HepG2 (cell line): ENCODE measurements at regions not wholly inside any gene's neighbourhood (a gene's known extent, or its start where the extent isn't known, plus 50 kb on each side); places are given as distances from the start of the nearest gene placed in this dataset.
A peak's percentile ranks its signal among the peaks of the same experiment; 100 is the strongest.

ENCODE experiments used
- ATAC-seq: fragments of 200-7000 bp; cut with Tn5 transposase; 3 replicates; pipeline ENCODE4 v1.9.1; 2020; ENCODE audit warnings: mild to moderate bottlenecking, moderate library complexity
- BruUV-seq: library from RNA; stranded (reverse); fragments of 400-500 nt; replicated peaks from 2 replicates; lab custom pipeline; 2021; lab: Mats Ljungman, UMichigan
- CTCF ChIA-PET: fragments of 300-600 bp; formaldehyde crosslinking; extraction: SDS; loops from one replicate; lab custom pipeline; 2021; ENCODE audit warnings: low total read pairs, inconsistent platforms, low intra/inter-chr PET ratio; lab: Yijun Ruan, JAX
- POLR2A ChIA-PET: fragments of 350-600 bp; sonication (Branson Sonifier 250); formaldehyde crosslinking; loops from one replicate; lab custom pipeline; 2020; ENCODE audit warnings: antibody characterized with exemption, inconsistent platforms; lab: Yijun Ruan, JAX
- DNase-seq: peaks from one replicate; pipeline ENCODE4 v3.0.0-alpha.2; 2015; ENCODE audit warnings: low spot score
- FAIRE-seq: peaks from 3 replicates; lab custom pipeline; 2011; peaks lifted over from hg19 to GRCh38; lab: Jason Lieb, UNC
- H2AFZ ChIP-seq: one replicate; pipeline ENCODE4 v1.6.1; 2011; ENCODE audit warnings: low read length, inconsistent platforms
- H3K27ac ChIP-seq: fragments of 300-600 bp; 3 replicates; pipeline ENCODE4 v1.8.0; 2011; ENCODE audit warnings: mixed run types, mild to moderate bottlenecking, mixed read lengths, low read length, inconsistent platforms; ENCODE audit not compliant: insufficient read depth; ENCODE audit errors: extremely low read length
- H3K27me3 ChIP-seq, 2 experiments: fragments of 200-600 bp in 1 of 2; 2 replicates in 1 of 2; 3 replicates in 1 of 2; pipeline versions ENCODE4 v1.6.0 to v1.8.0; 2011; ENCODE audit warnings: low read length in 2 of 2, mild to moderate bottlenecking in 2 of 2, moderate library complexity in 2 of 2, inconsistent platforms in 1 of 2; ENCODE audit not compliant: insufficient read depth in 2 of 2, control insufficient read depth in 1 of 2
- H3K36me3 ChIP-seq, 2 experiments: fragments of 200-600 bp in 1 of 2; replicated peaks in 1 of 2; 2 replicates in 1 of 2; 3 replicates in 1 of 2; pipeline versions ENCODE4 v1.5.1 to v1.8.0; 2011; ENCODE audit warnings: low read length in 2 of 2, inconsistent platforms in 1 of 2; ENCODE audit not compliant: insufficient read depth in 2 of 2, control insufficient read depth in 1 of 2
- H3K4me1 ChIP-seq: 2 replicates; pipeline ENCODE4 v1.5.1; 2012; ENCODE audit warnings: low read length, inconsistent platforms; ENCODE audit not compliant: insufficient read depth
- H3K4me2 ChIP-seq: 2 replicates; pipeline ENCODE4 v1.6.0; 2011; ENCODE audit warnings: low read depth, low read length, inconsistent platforms
- H3K4me3 ChIP-seq, 3 experiments: fragments of 200-600 bp in 1 of 3; sonication (generic), shearing (Covaris generic) in 1 of 3; replicated peaks in 1 of 3; 2 replicates each; pipeline ENCODE4 v1.5.1; 2011 to 2016; ENCODE audit warnings: low read length in 3 of 3, inconsistent platforms in 2 of 3, low read depth in 2 of 3, mild to moderate bottlenecking in 2 of 3, control low read depth in 1 of 3, mixed read lengths in 1 of 3; ENCODE audit not compliant: insufficient read depth in 1 of 3
- H3K79me2 ChIP-seq: one replicate; pipeline ENCODE4 v1.6.1; 2011; ENCODE audit warnings: low read length, inconsistent platforms; ENCODE audit not compliant: insufficient read depth
- H3K9ac ChIP-seq: 2 replicates; pipeline ENCODE4 v1.6.0; 2011; ENCODE audit warnings: mild to moderate bottlenecking, low read depth, low read length, inconsistent platforms; ENCODE audit not compliant: insufficient read depth
- H3K9me3 ChIP-seq: 2 replicates; pipeline ENCODE4 v1.5.1; 2012; ENCODE audit warnings: mild to moderate bottlenecking, low read length
- H4K20me1 ChIP-seq: 2 replicates; pipeline ENCODE4 v1.6.0; 2011; ENCODE audit warnings: inconsistent platforms, mild to moderate bottlenecking, low read length, moderate library complexity; ENCODE audit not compliant: insufficient read depth
- ARID2 ChIP-seq: sonication (generic); formaldehyde crosslinking; IDR thresholded peaks from 2 replicates; pipeline ENCODE4 v1.8.1; 2022; ENCODE audit warnings: mild to moderate bottlenecking, missing genetic modification reagents, borderline replicate concordance
- DNMT1 ChIP-seq: sonication (generic); formaldehyde crosslinking; IDR thresholded peaks from 2 replicates; pipeline ENCODE4 v1.5.1; 2020; ENCODE audit warnings: mild to moderate bottlenecking, missing genetic modification reagents
- HNRNPL ChIP-seq: fragments of 200-400 bp; formaldehyde crosslinking; IDR thresholded peaks from 2 replicates; pipeline ENCODE4 v1.6.1; 2017; ENCODE audit warnings: mild to moderate bottlenecking, low read depth, low read length
- TRIM24 ChIP-seq: sonication (generic); formaldehyde crosslinking; IDR thresholded peaks from 2 replicates; pipeline ENCODE4 v1.8.0; 2022; ENCODE audit warnings: mild to moderate bottlenecking, missing genetic modification reagents
- ZNF274 ChIP-seq: sonication (generic); formaldehyde crosslinking; IDR thresholded peaks from 2 replicates; pipeline ENCODE4 v1.5.1; 2020; ENCODE audit warnings: mild to moderate bottlenecking, missing genetic modification reagents
- ZNF460 ChIP-seq: sonication (generic); formaldehyde crosslinking; IDR thresholded peaks from 2 replicates; pipeline ENCODE4 v1.5.1; 2020; ENCODE audit warnings: missing genetic modification reagents, mild to moderate bottlenecking, borderline replicate concordance
- ZNF547 ChIP-seq: sonication (generic); formaldehyde crosslinking; IDR thresholded peaks from 2 replicates; pipeline ENCODE4 v1.5.1; 2020; ENCODE audit warnings: mild to moderate bottlenecking, missing genetic modification reagents
- ZNF724P ChIP-seq: sonication (generic); formaldehyde crosslinking; IDR thresholded peaks from 2 replicates; pipeline ENCODE4 v1.8.0; 2022; ENCODE audit warnings: missing genetic modification reagents, borderline replicate concordance
- ZNF83 ChIP-seq: sonication (generic); formaldehyde crosslinking; IDR thresholded peaks from 2 replicates; pipeline ENCODE4 v1.4.0; 2020; ENCODE audit warnings: missing genetic modification reagents, mild to moderate bottlenecking, borderline replicate concordance
- WGBS: methylation state at CpG from one replicate; pipeline ENCODE4 v1.1.6; 2017; ENCODE audit warnings: low lambda C conversion rate; 5-methylcytosine and 5-hydroxymethylcytosine counted together
- in situ Hi-C: cut with HindIII; loops from 2 replicates; pipeline ENCODE4 v1.10.0; 2017; ENCODE audit warnings: low pct_unique_long_range_greater_than_20kb; ENCODE audit not compliant: extremely low pct_ligation_motif_present
- intact Hi-C: fragments of 100-400 bp; cut with micrococcal nuclease; formaldehyde crosslinking; loops from one replicate; pipeline ENCODE4 v1.10.0; 2022; ENCODE audit not compliant: unreplicated experiment
- TF ChIP-seq, protein P1 (sequence below): IDR thresholded peaks from 2 replicates; pipeline ENCODE4 v1.6.1; 2018; ENCODE audit warnings: missing genetic modification reagents

DNA sequence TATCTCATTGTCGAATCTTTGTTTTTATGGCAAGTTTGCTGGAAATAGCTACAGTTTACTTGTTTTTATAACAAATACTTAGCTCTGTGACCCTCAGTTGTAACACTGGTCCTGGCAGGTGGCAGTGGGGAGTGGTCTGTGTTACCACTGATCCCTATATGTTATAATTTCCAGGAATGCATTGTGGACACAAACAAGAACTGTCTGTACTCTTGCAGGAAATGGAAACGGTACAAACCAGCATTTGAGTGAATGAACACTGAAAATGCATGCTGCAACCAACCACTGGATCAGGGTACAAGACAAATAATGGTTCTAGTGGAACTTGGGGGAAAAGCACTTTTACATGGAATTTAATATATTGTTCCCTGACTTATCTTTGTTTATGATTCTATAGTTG lies 66.5 kb upstream of the PJA2 start:
- 2% methylated on average over 2 of the region's 2 CpGs for WGBS
- in situ Hi-C loops (loop anchor here (10.0 kb wide), 1 partner anchor 551 kb away; no protein-coding TSS in a partner anchor), intact Hi-C loops (no loop called here)
- 0 out of 2 replicates have a peak, but pooled peaks cover 4% of the 10 kb centered on the region for H3K9me3 ChIP-seq
- no peaks in the 10 kb centered on the region for H3K79me2 ChIP-seq
- FAIRE-seq: no peak
- no peak overlapping the region for H3K4me2 ChIP-seq
- no peak overlapping the region for H3K27ac ChIP-seq
- no peaks in the 10 kb centered on the region for H3K36me3 ChIP-seq
- no TSS peak for BruUV-seq
- no peaks in the 10 kb centered on the region for H4K20me1 ChIP-seq
- no peaks in the 10 kb centered on the region for H3K27me3 ChIP-seq
- H3K4me1 ChIP-seq: no peaks in the 10 kb centered on the region
- no peak overlapping the region for H3K4me3 ChIP-seq
- POLR2A ChIA-PET: no interaction called here
- no peak overlapping the region for H3K9ac ChIP-seq
- peak overlapping the region; percentile 42 for H2AFZ ChIP-seq
- TF ChIP-seq ARID2 (CRISPR knock-in tag) (no peak), ZNF547 (CRISPR knock-in tag) (no peak), TRIM24 (CRISPR knock-in tag) (no peak), DNMT1 (CRISPR knock-in tag) (no peak), ZNF83 (CRISPR knock-in tag) (no peak), ZNF724P (CRISPR knock-in tag) (no peak), ZNF274 (CRISPR knock-in tag) (no peak), ZNF460 (CRISPR knock-in tag) (no peak), HNRNPL (no peak)
- TF ChIP-seq, protein P1, sequence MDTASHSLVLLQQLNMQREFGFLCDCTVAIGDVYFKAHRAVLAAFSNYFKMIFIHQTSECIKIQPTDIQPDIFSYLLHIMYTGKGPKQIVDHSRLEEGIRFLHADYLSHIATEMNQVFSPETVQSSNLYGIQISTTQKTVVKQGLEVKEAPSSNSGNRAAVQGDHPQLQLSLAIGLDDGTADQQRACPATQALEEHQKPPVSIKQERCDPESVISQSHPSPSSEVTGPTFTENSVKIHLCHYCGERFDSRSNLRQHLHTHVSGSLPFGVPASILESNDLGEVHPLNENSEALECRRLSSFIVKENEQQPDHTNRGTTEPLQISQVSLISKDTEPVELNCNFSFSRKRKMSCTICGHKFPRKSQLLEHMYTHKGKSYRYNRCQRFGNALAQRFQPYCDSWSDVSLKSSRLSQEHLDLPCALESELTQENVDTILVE (CRISPR knock-in tag): no peak
- TF ChIP-seq, all 625 proteins: peak for 0
- CTCF ChIA-PET: no interaction called here
- ATAC-seq (no peak), DNase-seq (no peak)
